Neural cell (in vitro differentiated cells): ENCODE measurements at regions not wholly inside any gene's neighbourhood (a gene's known extent, or its start where the extent isn't known, plus 50 kb on each side); places are given as distances from the start of the nearest gene placed in this dataset.

Source experiments
- EP300 ChIP-seq: fragments of 450-650 bp; conservative IDR thresholded peaks from 2 replicates; pipeline ENCODE4 v1.6.1; 2014; ENCODE audit warnings: antibody characterized with exemption, mild to moderate bottlenecking, moderate library complexity; ENCODE audit not compliant: poor library complexity, severe bottlenecking
- EZH2 ChIP-seq: fragments of 200-600, 300-800 bp; shearing (Covaris generic), sonication (generic); IDR thresholded peaks from 2 replicates; pipeline ENCODE4 v1.6.1; 2014; ENCODE audit warnings: antibody characterized with exemption, low read length, borderline replicate concordance, mild to moderate bottlenecking; ENCODE audit not compliant: insufficient read depth, poor library complexity, severe bottlenecking
- POLR2AphosphoS5 ChIP-seq: IDR thresholded peaks from 2 replicates; pipeline ENCODE4 v1.6.1; 2012
- RAD21 ChIP-seq: fragments of 450-650 bp; conservative IDR thresholded peaks from 2 replicates; pipeline ENCODE4 v1.6.1; 2014; ENCODE audit warnings: antibody characterized with exemption, mild to moderate bottlenecking, moderate library complexity
- SMC3 ChIP-seq: fragments of 450-650 bp; conservative IDR thresholded peaks from 2 replicates; pipeline ENCODE4 v1.6.1; 2014; ENCODE audit warnings: antibody characterized with exemption, mild to moderate bottlenecking, moderate library complexity; ENCODE audit not compliant: poor library complexity
- TAF1 ChIP-seq: IDR thresholded peaks from 2 replicates; pipeline ENCODE4 v1.6.1; 2012; ENCODE audit warnings: low read depth
- TF ChIP-seq, protein P1 (sequence below): fragments of 450-650 bp; IDR thresholded peaks from 2 replicates; pipeline ENCODE4 v1.5.1; 2014; ENCODE audit warnings: antibody characterized with exemption, mild to moderate bottlenecking, moderate library complexity; ENCODE audit not compliant: poor library complexity, severe bottlenecking
- TF ChIP-seq, protein P2 (sequence below): IDR thresholded peaks from 2 replicates; pipeline ENCODE4 v1.6.1; 2012; ENCODE audit warnings: borderline replicate concordance

DNA sequence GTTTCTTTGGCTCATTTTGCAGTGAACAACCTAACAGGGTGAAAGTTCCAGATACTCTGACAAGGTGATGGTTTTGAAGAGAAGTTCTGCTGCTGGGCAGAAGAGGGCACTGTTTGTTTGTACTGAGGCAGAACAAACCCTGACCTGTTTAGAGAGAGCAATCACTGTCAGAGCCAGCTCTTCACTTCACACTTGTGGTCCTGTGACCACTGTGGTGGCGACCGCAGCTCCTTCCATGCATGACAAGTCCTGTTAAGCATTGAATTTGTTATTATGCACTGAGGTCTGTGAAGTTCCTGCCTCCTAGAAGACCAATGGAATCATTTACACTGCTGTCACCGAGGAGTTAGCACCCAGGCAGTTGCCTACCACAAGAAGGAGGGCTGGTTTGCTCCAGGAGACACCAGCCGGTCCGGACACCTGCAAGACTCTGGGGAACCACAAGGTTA, 86.6 kb downstream of the ZNF330 start:
- TF ChIP-seq, protein P1, sequence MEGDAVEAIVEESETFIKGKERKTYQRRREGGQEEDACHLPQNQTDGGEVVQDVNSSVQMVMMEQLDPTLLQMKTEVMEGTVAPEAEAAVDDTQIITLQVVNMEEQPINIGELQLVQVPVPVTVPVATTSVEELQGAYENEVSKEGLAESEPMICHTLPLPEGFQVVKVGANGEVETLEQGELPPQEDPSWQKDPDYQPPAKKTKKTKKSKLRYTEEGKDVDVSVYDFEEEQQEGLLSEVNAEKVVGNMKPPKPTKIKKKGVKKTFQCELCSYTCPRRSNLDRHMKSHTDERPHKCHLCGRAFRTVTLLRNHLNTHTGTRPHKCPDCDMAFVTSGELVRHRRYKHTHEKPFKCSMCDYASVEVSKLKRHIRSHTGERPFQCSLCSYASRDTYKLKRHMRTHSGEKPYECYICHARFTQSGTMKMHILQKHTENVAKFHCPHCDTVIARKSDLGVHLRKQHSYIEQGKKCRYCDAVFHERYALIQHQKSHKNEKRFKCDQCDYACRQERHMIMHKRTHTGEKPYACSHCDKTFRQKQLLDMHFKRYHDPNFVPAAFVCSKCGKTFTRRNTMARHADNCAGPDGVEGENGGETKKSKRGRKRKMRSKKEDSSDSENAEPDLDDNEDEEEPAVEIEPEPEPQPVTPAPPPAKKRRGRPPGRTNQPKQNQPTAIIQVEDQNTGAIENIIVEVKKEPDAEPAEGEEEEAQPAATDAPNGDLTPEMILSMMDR: peak; percentile 84
- TF ChIP-seq EZH2: no peak
- TF ChIP-seq EP300: peak; percentile 10
- no peak for TF ChIP-seq POLR2AphosphoS5
- TF ChIP-seq RAD21: peak; percentile 83
- TF ChIP-seq, protein P2, sequence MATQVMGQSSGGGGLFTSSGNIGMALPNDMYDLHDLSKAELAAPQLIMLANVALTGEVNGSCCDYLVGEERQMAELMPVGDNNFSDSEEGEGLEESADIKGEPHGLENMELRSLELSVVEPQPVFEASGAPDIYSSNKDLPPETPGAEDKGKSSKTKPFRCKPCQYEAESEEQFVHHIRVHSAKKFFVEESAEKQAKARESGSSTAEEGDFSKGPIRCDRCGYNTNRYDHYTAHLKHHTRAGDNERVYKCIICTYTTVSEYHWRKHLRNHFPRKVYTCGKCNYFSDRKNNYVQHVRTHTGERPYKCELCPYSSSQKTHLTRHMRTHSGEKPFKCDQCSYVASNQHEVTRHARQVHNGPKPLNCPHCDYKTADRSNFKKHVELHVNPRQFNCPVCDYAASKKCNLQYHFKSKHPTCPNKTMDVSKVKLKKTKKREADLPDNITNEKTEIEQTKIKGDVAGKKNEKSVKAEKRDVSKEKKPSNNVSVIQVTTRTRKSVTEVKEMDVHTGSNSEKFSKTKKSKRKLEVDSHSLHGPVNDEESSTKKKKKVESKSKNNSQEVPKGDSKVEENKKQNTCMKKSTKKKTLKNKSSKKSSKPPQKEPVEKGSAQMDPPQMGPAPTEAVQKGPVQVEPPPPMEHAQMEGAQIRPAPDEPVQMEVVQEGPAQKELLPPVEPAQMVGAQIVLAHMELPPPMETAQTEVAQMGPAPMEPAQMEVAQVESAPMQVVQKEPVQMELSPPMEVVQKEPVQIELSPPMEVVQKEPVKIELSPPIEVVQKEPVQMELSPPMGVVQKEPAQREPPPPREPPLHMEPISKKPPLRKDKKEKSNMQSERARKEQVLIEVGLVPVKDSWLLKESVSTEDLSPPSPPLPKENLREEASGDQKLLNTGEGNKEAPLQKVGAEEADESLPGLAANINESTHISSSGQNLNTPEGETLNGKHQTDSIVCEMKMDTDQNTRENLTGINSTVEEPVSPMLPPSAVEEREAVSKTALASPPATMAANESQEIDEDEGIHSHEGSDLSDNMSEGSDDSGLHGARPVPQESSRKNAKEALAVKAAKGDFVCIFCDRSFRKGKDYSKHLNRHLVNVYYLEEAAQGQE: no peak
- TF ChIP-seq TAF1: no peak
- TF ChIP-seq SMC3: peak; percentile 79
